ENCODE measurements at regions not wholly inside any gene's neighbourhood (a gene's known extent, or its start where the extent isn't known, plus 50 kb on each side); places are given as distances from the start of the nearest gene placed in this dataset.

DNA sequence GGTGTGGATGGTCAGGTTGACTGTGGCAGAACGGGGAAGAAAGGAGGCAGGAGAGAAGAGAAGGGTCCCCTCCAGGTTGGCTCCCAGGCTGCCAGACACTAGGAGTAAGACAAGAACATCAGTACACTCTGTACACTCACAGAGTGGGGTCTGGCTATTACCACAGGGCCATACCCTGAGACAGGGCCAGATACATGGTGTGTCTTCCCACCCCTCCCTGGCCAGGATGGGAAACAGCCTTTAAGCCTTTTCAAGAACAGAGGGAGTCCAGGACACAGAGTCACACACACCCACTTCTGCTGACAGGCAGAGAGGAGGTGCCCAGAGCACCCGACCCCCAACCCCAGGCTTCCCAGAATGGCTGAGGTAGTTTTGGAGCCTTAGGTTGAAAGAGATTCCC, 99.4 kb downstream of the LITAF start:
- FAIRE-seq (no peak), ATAC-seq (no peak), DNase-seq (ENCODE audit: low read depth, low spot score) (no peak)
- Histone ChIP-seq H4K20me1 (ENCODE audit: control insufficient read depth, insufficient read depth) (no peaks in the 10 kb centered on the region), H3K4me2 (ENCODE audit: control insufficient read depth, insufficient read depth) (no peak overlapping the region), H3K4me3 (no peak overlapping the region), H3K27me3 (replicated peaks in 1 of 2; ENCODE audit: control insufficient read depth in 2 of 2, insufficient read depth in 2 of 2, low read length in 1 of 2) (no peaks in the 10 kb centered on the region), H3K9ac (ENCODE audit: control insufficient read depth, insufficient read depth, low read length) (no peak overlapping the region), H3K79me2 (ENCODE audit: control insufficient read depth, insufficient read depth, low read length) (no peaks in the 10 kb centered on the region), H3K36me3 (ENCODE audit: control insufficient read depth in 2 of 2, insufficient read depth in 2 of 2, low read length in 1 of 2) (no peaks in the 10 kb centered on the region), H3K27ac (ENCODE audit: control insufficient read depth, insufficient read depth) (no peak overlapping the region), H3K4me1 (ENCODE audit: control insufficient read depth, insufficient read depth, low read length) (no peaks in the 10 kb centered on the region), H2AFZ (ENCODE audit: control insufficient read depth, low read depth, low read length) (no peak overlapping the region), H3K9me3 (replicated peaks; ENCODE audit: control insufficient read depth, insufficient read depth, low read length) (peaks cover 15% of the 10 kb centered on the region)
- WGBS (ENCODE audit: insufficient coverage, insufficient replicate concordance, low lambda C conversion rate, missing lambda C conversion rate): 0% methylated on average over 2 of the region's 2 CpGs
- intact Hi-C loops (cut with micrococcal nuclease; ENCODE audit: unreplicated experiment): no loop called here
- ChIA-PET SMC1A (ENCODE audit: uncharacterized antibody, unreplicated experiment) (no interaction called here), POLR2A (interaction anchor here (0.7 kb wide), 1 partner anchor 644 kb away, joined by 6 read pairs; no protein-coding TSS in a partner anchor), RAD21 (ENCODE audit: unreplicated experiment) (no interaction called here), CTCF (no interaction called here)
- no TSS peak for BruUV-seq (replicated peaks)
- TF ChIP-seq ZNF622 (IDR thresholded peaks at IDR 0.05) (no peak), EED (IDR thresholded peaks at IDR 0.05; ENCODE audit: low read depth) (no peak), MEF2A (IDR thresholded peaks at IDR 0.05; ENCODE audit: insufficient read depth, low read depth, low read length) (no peak), SUPT20H (IDR thresholded peaks at IDR 0.05; ENCODE audit: borderline replicate concordance, control insufficient read depth, low read depth, low read length) (no peak), HDGF (IDR thresholded peaks at IDR 0.05) (no peak), YBX1 (IDR thresholded peaks at IDR 0.05) (no peak), STAT3 (IDR thresholded peaks at IDR 0.05; ENCODE audit: low read depth, low read length) (no peak), POLR2AphosphoS5 (IDR thresholded peaks at IDR 0.05; ENCODE audit: low read length) (no peak), NR2C2 (IDR thresholded peaks at IDR 0.05; ENCODE audit: borderline replicate concordance, control insufficient read depth, insufficient read length, low read depth) (no peak), SP1 (IDR thresholded peaks at IDR 0.05; ENCODE audit: low read depth, low read length) (no peak), SMC3 (IDR thresholded peaks at IDR 0.05; ENCODE audit: borderline replicate concordance, low read length) (no peak)
- in situ Hi-C loops (cut with MboI): no loop called here

- intact Hi-C loops (cut with micrococcal nuclease; ENCODE audit: unreplicated experiment): no loop called here
- SMC1A ChIA-PET (ENCODE audit: uncharacterized antibody, unreplicated experiment): interaction anchor here (0.5 kb wide), 1 partner anchor 42 kb away, joined by 3 read pairs; no protein-coding TSS in a partner anchor
- no peak for FAIRE-seq
- TF ChIP-seq WRNIP1 (IDR thresholded peaks at IDR 0.05; ENCODE audit: borderline replicate concordance, low read depth, low read length) (no peak), BMI1 (IDR thresholded peaks at IDR 0.05; ENCODE audit: borderline replicate concordance) (no peak), SPI1 (IDR thresholded peaks at IDR 0.05; ENCODE audit: borderline replicate concordance, insufficient read depth, low read depth, low read length) (no peak), MTA3 (IDR thresholded peaks at IDR 0.05; ENCODE audit: borderline replicate concordance, low read length) (no peak), POU2F2 (IDR thresholded peaks at IDR 0.05; ENCODE audit: borderline replicate concordance, low read depth, low read length) (no peak), BRCA1 (IDR thresholded peaks at IDR 0.05; ENCODE audit: low read depth, low read length) (no peak), BHLHE40 (IDR thresholded peaks at IDR 0.05; ENCODE audit: borderline replicate concordance in 1 of 2, low read depth in 2 of 2, low read length in 1 of 2) (no peak)
These were observed 98.4 kb downstream of the LITAF start for GRCh38 chr16:11488304-11488703.

More at GRCh38 chr16:11488304-11488703, 98.4 kb downstream of the LITAF start:
- CTCF ChIA-PET: interaction anchor here (0.6 kb wide), 1 partner anchor 44 kb away, joined by 3 read pairs; no protein-coding TSS in a partner anchor
- Histone ChIP-seq H3K4me2 (ENCODE audit: control insufficient read depth, insufficient read depth) (no peak overlapping the region), H2AFZ (ENCODE audit: control insufficient read depth, low read depth, low read length) (no peak overlapping the region), H3K27me3 (replicated peaks in 1 of 2; ENCODE audit: control insufficient read depth in 2 of 2, insufficient read depth in 2 of 2, low read length in 1 of 2) (no peaks in the 10 kb centered on the region), H3K79me2 (ENCODE audit: control insufficient read depth, insufficient read depth, low read length) (no peaks in the 10 kb centered on the region), H3K36me3 (ENCODE audit: control insufficient read depth in 2 of 2, insufficient read depth in 2 of 2, low read length in 1 of 2) (no peaks in the 10 kb centered on the region), H3K9ac (ENCODE audit: control insufficient read depth, insufficient read depth, low read length) (no peak overlapping the region), H3K4me3 (no peak overlapping the region), H4K20me1 (ENCODE audit: control insufficient read depth, insufficient read depth) (no peaks in the 10 kb centered on the region), H3K4me1 (ENCODE audit: control insufficient read depth, insufficient read depth, low read length) (no peaks in the 10 kb centered on the region), H3K27ac (ENCODE audit: control insufficient read depth, insufficient read depth) (no peak overlapping the region), H3K9me3 (replicated peaks; ENCODE audit: control insufficient read depth, insufficient read depth, low read length) (peaks cover 10% of the 10 kb centered on the region; the same call in 2 of the 3 replicates)
- no TSS peak for BruUV-seq (replicated peaks)
- 3% methylated on average over 2 of the region's 2 CpGs for WGBS (ENCODE audit: insufficient coverage, insufficient replicate concordance, low lambda C conversion rate, missing lambda C conversion rate)
- POLR2A ChIA-PET: no interaction called here
- no peak for DNase-seq (ENCODE audit: low read depth, low spot score)
- no peak for ATAC-seq
- in situ Hi-C loops (cut with MboI): no loop called here
- RAD21 ChIA-PET (ENCODE audit: unreplicated experiment): no interaction called here

Measured in GM12878 (cell line).